HTR-8/SVneo (cell line): ENCODE measurements at regions not wholly inside any gene's neighbourhood (a gene's known extent, or its start where the extent isn't known, plus 50 kb on each side); places are given as distances from the start of the nearest gene placed in this dataset.
A peak's percentile ranks its signal among the peaks of the same experiment; 100 is the strongest.

Experiments used
- DNase-seq: peaks from one replicate; pipeline ENCODE4 v3.0.0; 2011; ENCODE audit warnings: low spot score, mixed read lengths; ENCODE audit not compliant: insufficient read length
- FAIRE-seq: peaks from 2 replicates; lab custom pipeline; 2011; peaks lifted over from hg19 to GRCh38; lab: Jason Lieb, UNC

DNA sequence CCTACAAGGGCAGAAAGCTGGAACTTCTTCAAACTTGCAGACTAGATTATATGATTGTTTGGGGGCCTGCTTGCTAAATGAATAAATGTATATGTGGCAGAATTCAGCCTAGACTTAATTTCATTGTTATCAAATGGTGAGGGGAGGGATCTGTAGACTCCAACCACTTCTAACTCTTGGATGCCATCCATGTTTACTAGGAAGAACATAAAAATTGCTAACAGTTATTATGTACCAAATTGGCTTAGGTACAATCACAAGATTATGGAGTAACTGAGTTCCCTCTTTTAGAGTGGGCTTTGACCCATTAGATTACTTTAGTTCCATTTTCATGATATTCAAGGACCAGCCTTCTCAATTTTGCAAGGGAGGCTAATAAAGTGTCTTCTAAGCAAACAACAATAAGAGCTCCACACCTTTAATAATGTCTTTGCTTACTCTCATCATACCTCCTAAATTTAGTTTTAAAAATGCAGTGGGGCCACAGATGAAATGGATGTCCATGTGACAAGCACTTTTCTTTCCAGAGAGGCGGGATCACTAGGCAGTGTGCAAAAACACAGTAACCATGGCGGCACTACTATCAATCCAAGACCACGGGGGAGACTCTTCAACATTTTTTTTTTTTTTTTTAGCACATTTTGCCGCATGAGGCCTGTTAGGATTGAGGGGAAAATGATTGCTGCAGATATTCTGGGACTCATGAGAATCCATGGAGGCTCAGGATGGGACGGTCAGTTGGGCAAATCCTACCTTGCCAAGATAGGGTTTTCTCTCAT, 217.6 kb upstream of the SPRED2 start:
- FAIRE-seq (no peak), DNase-seq (no peak)

DNA sequence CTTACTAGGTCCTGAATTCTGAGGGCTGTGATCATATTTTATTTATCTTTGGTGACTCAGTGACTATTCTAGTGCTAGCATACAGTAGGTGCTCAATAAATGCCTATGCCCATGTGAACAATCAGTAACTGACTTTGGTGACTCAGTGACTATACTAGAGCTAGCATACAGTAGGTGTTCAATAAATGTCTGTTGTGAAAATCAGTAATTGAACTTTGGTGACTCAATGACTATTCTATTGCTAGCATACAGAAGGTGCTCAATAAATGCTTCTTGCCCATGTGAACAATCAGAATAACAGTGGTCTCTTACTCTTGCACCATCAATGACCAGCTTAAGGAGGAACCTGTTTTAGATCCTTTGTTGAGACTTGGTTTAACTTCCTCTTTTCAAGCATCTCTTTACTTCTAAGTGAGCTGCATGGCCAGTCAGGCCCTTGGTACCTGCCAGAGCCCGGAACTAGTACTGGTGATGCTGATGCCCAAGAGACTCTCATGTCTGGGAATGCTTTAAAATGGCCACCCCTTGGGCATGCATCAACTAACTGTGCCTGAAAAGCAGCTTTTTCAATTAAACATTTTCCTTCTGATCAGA, 214.9 kb upstream of the SPRED2 start:
- DNase-seq (no peak), FAIRE-seq (no peak)

DNA sequence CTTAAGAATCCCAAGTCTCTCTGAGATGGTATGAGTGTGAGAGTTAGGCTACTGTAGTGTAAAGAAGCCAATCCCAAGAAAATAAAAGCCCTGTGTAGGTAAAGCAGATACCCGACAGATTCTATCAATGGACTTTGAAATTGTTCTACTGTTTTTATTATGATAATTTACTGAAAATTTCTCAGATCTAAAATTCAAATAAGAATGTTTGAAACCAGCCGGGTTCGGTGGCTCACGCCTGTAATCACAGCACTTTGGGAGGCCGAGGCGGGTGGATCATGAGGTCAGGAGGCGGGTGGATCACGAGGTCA, 208.3 kb upstream of the SPRED2 start:
- FAIRE-seq (no peak), DNase-seq (no peak)

DNA sequence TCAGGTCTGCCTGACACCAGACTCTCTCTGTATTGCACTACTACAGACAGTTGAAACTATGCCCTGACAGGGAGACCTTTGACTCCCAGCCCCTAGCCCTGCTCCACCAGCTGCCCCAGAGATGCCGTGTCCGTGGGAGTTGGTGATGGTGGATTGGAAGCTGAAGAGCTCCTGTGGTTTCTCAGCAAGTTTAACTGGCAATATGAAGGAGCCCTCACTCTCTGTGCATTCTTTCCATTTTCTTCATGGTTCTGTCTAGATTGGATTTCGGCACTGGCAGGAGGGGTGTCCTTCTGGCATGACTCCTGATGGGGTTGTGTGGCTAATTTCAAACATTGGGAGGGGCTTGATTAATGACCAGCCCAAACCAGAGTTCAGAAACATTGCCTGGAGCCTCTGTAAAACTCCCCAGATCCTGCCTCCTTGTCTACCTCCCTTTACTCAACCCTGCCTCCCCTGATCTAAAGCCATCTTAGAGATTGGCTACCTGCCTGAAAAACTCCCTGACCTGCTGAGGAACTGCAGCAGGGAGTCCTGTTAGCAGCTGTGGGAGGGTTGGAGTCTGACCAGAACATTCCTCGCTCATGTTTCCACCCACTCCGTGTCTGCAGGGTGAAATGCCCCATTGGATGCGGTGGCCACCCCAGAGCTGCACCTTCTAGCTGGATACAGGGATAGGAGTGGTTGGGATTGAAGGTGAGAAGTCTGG, 206.9 kb upstream of the SPRED2 start:
- FAIRE-seq (no peak), DNase-seq (peak; percentile 24)

DNA sequence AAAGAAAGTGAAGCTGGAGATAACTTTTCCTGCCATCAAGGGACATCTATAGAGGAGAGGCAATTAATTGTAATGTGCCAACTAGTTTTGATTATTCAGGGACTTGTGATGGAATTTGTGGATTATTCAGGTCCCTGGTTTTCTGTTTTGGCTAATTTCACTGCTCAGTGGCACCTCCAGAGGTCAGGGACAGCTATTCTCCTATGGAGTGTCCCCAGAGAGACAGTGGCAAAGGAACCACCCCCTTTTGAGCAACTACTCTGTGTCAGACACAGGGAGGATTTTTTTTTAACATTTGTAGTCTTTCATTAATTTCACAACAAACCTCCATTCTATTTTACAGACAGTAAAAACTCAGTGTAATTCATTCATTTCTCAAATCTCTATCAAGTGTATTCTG, 206.0 kb upstream of the SPRED2 start:
- FAIRE-seq: no peak
- DNase-seq: no peak

DNA sequence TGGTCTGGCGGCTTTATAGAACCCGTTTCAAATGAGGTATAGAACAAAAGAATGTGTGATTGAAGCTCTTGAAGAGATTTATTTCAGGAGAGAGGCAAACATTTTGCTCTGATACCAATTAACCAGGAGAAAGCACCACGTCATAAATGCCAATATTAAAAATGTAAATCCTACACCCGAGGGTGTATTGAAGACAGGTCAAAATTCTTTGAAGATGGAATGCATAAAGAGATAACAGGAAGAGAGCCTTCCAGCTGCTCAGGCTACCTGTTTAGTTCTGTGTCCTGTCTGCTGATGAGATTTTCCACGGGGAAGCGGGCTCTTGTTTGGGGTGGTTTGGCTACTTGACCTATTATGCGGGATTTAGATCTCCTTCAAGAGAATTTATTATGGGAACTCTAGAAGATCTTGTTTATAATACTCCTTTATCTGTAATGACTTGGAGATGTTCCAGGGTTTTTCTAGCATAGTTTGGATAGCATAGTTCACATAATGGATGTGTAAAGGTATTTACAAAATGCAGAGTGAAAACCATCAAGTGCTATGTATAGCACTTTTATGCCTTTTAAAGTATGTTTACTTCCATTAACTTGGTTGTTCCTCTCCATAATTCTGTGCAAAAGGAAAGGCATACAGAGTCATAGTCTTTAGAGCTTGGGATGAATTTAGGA, 204.5 kb upstream of the SPRED2 start:
- no peak for FAIRE-seq
- no peak for DNase-seq

DNA sequence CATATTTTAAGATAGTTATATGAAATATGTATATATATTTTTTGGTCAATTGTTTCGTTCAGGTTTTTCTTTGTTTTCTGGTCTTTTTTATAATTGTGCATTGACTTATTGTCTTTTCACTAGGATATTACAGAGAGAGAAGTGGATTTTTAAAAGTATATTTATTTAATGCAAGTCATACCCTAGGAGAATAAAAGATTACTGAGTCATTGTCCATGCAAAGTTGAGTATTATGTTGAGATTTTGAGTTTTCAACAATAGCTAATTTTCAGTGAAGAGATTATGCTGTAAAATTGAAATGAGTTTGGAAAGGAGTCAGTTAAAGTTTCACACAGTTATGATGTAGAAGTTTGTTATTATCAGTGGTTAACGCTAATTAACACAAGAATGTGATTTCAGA, 203.6 kb upstream of the SPRED2 start:
- FAIRE-seq (no peak), DNase-seq (no peak)

DNA sequence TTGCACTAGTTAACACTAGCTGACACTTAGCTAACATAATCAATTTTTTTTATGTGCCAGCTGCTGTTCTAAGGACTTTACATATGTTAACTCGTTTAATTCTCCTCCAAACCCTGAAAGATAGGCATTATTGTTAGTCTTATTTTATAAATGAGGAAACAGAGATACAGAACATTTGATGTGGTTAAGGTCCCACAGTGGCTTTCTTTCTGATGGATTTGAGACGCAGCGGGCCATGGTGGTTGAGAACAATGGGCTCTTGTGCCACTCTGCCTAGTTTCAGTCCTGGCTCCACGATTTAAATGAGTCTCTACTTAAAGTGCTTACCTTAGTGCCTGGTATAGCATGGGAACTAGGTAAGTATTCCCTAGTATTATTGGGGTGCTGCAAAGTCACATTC, 201.9 kb upstream of the SPRED2 start:
- FAIRE-seq (no peak), DNase-seq (no peak)

DNA sequence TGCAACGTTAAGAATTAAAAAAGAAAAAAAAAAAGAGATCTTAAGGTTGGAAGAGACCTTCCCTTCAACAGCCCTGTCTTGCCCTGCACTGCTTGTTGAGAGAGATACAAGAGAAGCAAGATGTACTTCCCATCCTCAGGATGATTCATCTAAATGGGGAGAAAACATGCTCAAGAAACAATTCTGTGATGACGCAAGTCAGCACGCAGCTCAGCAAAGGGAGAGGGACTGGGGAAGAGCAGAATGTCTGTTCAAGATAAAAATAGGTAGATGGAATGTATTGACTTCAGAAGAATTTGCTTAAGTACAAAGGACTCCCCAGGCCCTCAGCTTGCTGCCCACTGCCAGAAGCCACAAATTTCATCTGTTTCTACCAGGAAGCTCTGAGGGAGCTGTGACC, 198.2 kb upstream of the SPRED2 start:
- peak; percentile 60 for DNase-seq
- FAIRE-seq: peak; percentile 66

DNA sequence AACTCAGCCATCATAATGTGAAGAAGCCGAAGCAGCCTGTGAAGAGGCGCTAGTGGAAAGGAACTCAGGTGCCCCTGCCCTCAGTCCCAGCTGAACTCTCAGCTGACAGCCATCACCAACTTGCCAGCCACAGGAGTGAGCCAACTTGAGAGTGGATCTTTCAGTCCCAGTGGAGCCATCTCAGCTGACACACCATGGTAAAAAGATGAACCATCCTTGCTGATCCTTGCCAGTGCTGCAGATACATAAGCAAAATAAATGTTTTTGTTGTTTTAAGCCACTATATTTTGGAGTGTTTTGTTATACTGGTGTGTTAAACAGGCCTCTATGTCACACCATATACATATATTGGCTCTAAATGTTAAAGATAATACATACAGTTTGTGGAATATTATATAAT, 195.8 kb upstream of the SPRED2 start:
- DNase-seq (no peak), FAIRE-seq (no peak)

DNA sequence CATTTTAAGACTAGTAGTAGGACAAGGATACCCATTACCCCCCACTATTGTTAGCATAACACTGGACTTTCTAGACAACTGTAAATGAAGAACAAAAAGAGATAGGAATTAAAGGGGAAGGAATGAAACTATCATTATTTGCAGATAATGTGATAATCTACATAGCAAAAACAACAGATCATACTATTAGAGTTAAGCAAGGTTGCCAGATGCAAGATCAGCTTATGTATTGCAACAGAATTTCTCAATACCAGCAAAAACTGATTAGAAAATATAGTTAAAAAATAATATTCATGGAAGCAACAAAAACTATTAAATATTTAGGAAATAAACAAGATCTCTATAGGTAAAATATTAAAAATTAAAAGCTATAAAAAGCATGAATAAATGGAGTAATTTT, 194.4 kb upstream of the SPRED2 start:
- DNase-seq (no peak), FAIRE-seq (no peak)

DNA sequence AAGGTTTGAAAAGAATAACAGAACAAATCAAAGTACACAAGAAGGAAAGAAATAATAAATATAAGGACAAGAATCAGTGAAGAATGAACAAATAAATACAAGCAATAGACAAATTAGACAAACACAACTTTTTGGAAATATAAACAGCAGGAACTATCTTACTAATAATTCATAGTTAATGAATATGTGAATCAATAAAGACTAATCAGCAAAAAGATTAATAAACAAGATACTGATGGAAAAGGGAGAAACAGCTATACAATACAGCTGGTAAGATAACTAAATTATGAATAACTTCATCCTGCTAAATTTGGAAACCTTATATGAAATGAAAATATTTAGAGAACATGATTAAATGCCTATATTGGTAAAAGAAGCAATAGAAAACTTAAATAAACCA, 193.6 kb upstream of the SPRED2 start:
- FAIRE-seq: no peak

DNA sequence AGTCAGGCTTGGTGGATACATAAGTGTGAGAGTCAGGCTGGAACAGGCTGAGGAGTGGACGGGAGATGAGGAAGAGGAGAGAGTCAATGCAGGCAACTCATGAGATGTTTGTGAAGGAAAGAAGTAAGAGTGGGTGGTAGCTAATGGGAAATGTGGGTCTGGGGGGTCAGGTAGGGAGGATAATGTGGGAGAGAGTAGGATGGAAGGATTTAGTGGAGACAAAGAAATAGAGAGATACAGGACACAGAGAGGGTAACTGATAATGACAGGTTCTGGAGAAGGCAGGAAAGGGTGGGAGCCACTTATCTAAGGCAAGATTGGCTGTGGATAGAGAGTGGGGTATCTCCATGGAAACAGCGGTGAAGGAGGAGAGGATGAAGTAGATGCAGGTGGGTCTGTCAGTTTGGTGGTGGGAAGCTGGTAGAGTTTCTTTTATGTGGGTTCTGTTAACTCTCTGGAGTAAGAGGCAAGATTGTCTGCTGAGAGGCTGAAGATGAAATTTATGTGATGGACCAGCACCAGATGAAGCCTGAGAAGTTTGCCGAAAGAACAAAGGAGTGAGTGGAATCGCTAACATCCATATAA, 190.6 kb upstream of the SPRED2 start:
- DNase-seq (no peak), FAIRE-seq (no peak)

More for the DNA sequence above, 193.6 kb upstream of the SPRED2 start:
- no peak for DNase-seq

DNA sequence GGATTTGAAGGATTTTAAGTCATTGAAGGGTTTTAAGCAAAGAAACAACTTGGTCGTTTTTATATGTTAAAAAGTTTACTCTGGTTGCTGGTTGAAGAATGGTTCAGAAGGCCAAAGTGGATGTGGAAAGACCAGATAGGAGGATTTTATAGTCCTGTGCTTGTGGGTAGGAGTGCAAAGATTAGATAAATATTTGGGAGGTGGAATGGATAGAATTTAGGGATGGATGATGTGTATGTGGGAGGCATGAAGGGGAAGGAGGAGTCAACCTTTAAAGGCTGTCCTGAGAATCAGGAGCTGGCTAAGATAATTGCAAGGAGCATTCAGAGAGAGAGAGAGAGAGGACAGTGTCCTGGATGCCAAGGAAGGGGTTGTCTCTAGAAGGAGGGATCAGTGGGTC, 190.1 kb upstream of the SPRED2 start:
- no peak for FAIRE-seq
- no peak for DNase-seq

DNA sequence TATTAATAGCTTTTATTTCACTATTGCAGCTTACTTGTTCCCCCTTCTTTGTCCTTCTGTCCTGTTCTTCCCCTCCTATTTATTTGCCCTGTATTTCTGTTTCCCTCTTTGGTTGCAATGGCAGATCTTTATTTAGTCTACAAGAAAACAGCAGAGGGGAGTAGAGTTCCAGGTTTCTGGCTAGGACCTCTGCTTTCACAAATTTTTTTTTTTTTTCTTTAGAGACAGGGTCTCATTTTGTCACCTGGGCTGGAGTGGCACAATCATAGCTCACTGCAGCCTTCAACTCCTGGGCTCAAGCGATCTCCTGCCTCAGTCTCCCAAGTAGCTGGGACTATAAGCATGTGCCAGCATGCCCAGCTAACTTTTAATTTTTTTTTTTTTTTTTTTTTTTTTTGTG, 188.1 kb upstream of the SPRED2 start:
- no peak for DNase-seq
- no peak for FAIRE-seq

DNA sequence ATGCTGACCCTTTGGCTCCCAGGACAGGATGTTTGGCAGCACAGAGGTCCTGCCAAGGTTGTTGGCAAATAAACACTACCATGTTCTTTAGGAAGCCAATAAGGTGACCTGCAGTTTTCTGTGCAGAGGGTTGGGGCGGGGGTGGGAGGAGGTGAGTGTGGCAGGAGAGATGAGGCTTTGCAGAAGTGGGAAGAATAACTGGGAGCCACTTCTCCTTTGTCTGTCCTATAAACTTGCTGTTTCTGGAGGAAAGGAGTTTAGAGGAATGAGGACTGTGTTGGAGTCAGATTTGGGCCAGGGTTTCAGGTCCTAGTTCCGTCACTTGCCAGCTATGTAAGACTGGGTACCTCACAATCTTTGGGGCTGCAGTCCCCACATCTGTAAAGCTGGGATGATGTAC, 187.6 kb upstream of the SPRED2 start:
- DNase-seq: no peak
- FAIRE-seq: no peak

DNA sequence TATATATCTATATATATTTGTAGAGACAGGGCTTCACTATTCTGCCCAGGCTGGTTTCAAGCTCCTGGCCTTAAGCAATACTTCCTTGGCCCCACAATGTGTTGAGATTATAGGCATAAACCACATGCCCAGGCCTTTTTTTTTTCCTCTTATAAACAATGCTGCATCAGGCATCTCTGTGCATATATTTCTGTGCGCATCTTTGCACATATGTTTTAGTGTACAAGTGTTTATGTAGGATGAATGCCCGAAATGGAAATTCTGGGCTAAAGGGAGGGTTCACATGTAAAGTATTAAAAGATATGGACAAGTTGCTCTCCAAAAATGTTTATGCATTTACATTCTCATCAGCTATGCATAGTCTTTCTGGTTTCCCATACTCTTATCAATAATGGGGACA, 183.2 kb upstream of the SPRED2 start:
- DNase-seq (no peak), FAIRE-seq (no peak)

DNA sequence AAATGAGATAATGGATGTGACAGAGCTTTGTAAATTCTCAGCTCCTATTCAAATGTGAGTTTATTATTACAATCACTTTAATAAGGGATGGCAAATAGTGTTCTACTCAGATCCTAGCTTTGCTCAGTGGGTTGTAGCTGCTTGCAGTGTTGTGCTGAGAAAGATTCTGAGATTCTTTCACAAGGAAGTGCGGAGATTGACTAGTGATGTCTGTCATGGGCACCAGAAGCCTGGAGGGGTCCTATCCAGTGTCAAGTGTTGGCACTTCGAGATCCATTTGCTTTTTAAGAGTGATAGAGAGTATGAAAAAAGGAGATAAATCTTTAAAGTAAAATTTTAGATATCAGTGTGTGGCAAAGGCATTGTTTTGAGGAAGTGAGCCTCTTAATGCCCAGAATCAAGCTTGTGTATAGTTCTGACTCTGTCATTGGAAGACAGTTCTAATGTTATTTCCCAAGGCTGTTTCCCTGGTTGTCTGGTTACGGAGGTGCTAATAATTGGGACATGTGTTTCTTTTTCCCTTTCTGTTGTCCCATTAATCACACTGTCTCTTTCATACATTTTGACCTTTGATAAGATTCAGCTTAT, 181.7 kb upstream of the SPRED2 start:
- no peak for FAIRE-seq

DNA sequence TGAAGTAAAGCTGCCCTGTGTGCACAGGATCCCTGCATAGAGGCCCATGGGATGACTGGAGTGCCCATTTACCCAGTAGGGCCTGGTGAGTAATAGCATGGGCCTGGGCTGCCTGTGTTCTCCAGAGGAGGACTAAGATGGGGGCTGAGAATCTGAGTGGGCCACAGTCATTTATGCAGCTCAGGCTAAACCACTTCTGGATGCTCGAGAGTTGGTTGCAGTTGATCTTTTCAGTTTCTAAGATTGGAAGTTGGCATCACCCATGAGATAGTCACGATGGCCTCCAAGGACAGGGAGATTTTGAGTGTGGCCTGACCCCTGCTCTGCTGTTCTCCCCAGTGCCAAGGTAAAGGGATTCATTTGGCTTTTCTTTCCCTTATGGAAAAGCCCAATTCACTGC, 179.1 kb upstream of the SPRED2 start:
- FAIRE-seq (no peak), DNase-seq (no peak)

More for the DNA sequence above, 181.7 kb upstream of the SPRED2 start:
- no peak for DNase-seq

DNA sequence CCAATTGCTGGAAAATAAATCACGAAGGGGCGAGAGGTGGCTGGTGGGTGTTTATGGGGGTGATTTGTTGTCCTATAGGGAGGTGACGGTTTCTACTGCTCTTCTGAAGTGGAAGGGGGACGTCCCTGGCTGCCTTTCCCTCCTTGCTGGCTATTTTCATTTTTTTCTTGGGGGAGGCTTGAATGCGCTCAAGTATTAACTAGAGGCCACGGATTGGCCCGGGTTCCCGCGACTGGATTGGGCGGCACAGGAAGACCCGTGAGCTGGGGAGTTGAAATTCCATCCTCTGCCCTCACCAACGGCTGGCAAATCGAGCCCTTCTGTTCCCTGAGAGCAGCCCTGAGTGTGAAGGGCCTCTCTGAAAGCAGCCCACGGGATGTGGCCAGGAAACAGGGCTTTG, 176.5 kb upstream of the SPRED2 start:
- FAIRE-seq (no peak), DNase-seq (no peak)
